ENCODE measurements at regions not wholly inside any gene's neighbourhood (a gene's known extent, or its start where the extent isn't known, plus 50 kb on each side); places are given as distances from the start of the nearest gene placed in this dataset.

DNA sequence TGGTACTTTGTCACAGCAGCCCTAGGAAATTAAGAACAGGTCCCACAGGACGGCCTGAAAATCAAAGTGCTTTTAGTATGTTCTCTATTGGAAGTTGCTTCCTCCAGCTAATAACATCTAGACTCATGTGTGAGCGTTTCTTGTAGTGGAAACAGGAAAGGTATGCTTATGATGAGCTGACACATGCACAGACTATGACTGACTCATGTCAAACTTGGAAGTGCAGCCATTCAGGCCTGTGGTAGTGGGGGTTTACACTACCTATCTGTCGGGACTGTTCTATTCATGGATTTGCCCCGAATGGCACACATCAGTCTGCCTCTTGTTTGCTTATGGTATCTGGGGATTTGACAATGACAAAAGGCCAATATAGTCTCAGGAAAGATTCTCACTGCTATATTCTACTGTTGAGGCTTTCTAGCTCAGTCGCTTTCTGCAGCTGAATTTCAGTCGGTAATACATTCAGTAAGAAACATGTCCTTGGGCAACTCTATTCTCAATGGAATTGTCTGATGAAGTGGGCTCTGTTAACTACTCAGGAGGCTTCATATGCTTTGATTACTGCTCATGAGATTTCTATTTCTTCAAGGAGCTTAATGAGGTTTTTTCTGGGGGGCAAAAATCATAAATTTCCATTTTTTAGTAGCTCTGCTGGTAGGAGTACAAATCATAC is 270.3 kb upstream of the DAAM1 start:
- no peak overlapping the region for H3K9ac ChIP-seq (replicated peaks in 1 of 4; ENCODE audit: extremely low read depth in 1 of 4, low read depth in 3 of 4, low read length in 3 of 4)
- H3K4me2 ChIP-seq (ENCODE audit: insufficient read depth in 1 of 2, low read depth in 2 of 2, low read length in 2 of 2) = no peak overlapping the region
- no peak overlapping the region for H3K23ac ChIP-seq (ENCODE audit: insufficient read length)
- no peaks in the 10 kb centered on the region for H3K4me1 ChIP-seq (replicated peaks in 1 of 4; ENCODE audit: control insufficient read depth in 3 of 4, insufficient read depth in 4 of 4, low read length in 3 of 4)
- no peak for FAIRE-seq
- no peaks in the 10 kb centered on the region for H4K20me1 ChIP-seq (replicated peaks in 1 of 2; ENCODE audit: control insufficient read depth in 1 of 2, insufficient read depth in 2 of 2, low read length in 2 of 2)
- H3K4ac ChIP-seq (replicated peaks; ENCODE audit: insufficient read length, low read depth, low read length) = no peak overlapping the region
- no peaks in the 10 kb centered on the region for H3K36me3 ChIP-seq (ENCODE audit: control insufficient read depth in 2 of 4, insufficient read depth in 4 of 4, low read length in 3 of 4)
- H2BK12ac ChIP-seq (ENCODE audit: low read depth, low read length) = no peak overlapping the region
- H2AFZ ChIP-seq (ENCODE audit: low read length) = no peak overlapping the region
- H3K79me2 ChIP-seq (ENCODE audit: control insufficient read depth in 1 of 2, insufficient read depth in 2 of 2, low read length in 2 of 2) = no peaks in the 10 kb centered on the region
- H4K91ac ChIP-seq (replicated peaks; ENCODE audit: insufficient read length, low read length) = no peak overlapping the region
- ChIA-PET CTCF (ENCODE audit: partially characterized antibody) (interaction anchor here (0.5 to 1.9 kb wide), 6 partner anchors 29 to 924 kb away, joined by 3 to 4 read pairs (median 3); no protein-coding TSS in a partner anchor), POLR2A (ENCODE audit: partially characterized antibody) (no interaction called here)
- no peaks in the 10 kb centered on the region for H3K23me2 ChIP-seq (ENCODE audit: low read depth, low read length)
- no peaks in the 10 kb centered on the region for H3K9me3 ChIP-seq (ENCODE audit: insufficient read depth in 2 of 2, low read depth in 1 of 2, low read length in 1 of 2)
- no peak overlapping the region for H2BK15ac ChIP-seq (ENCODE audit: low read length)
- H3K14ac ChIP-seq (ENCODE audit: insufficient read length) = no peak overlapping the region
- H2BK120ac ChIP-seq (replicated peaks; ENCODE audit: low read depth, low read length) = no peak overlapping the region
- no peak overlapping the region for H3K27ac ChIP-seq (ENCODE audit: low read depth, low read length)
- H2BK20ac ChIP-seq (ENCODE audit: low read length) = no peak overlapping the region
- WGBS, 2 experiments (ENCODE audit: extremely low coverage in 1 of 2, insufficient coverage in 1 of 2, insufficient read length in 1 of 2, insufficient replicate concordance in 2 of 2, low coverage in 1 of 2, low lambda C conversion rate in 2 of 2, missing lambda C conversion rate in 1 of 2) = 92% methylated on average over 6 of the region's 6 CpGs; no CpG with 5 or more reads in 1 of the 2 experiments
- TF ChIP-seq POLR2AphosphoS5 (IDR thresholded peaks at IDR 0.05; ENCODE audit: low read depth, low read length) = no peak
- no peak for TF ChIP-seq CREB1 (IDR thresholded peaks at IDR 0.05)
- no peak for TF ChIP-seq TBP (IDR thresholded peaks at IDR 0.05; ENCODE audit: low read depth, low read length)
- no peak for TF ChIP-seq SUZ12 (IDR thresholded peaks at IDR 0.05; ENCODE audit: low read length)
- no peak for TF ChIP-seq RXRA (IDR thresholded peaks at IDR 0.05; ENCODE audit: insufficient read depth, low read depth, low read length)
- no peak for TF ChIP-seq HDAC6 (IDR thresholded peaks at IDR 0.05; ENCODE audit: low read depth, low read length)
- TF ChIP-seq ATF3 (IDR thresholded peaks at IDR 0.05; ENCODE audit: insufficient read depth, low read depth, low read length) = no peak
- TF ChIP-seq POU5F1 (IDR thresholded peaks at IDR 0.05; ENCODE audit: low read depth, low read length) = no peak
- TF ChIP-seq JUND (IDR thresholded peaks at IDR 0.05; ENCODE audit: low read length) = no peak
- no peak for TF ChIP-seq RFX5 (IDR thresholded peaks at IDR 0.05; ENCODE audit: borderline replicate concordance, low read depth, low read length)
- no peak for TF ChIP-seq SIX5 (IDR thresholded peaks at IDR 0.05; ENCODE audit: low read depth, low read length)
- no peak for TF ChIP-seq GABPA (IDR thresholded peaks at IDR 0.05; ENCODE audit: borderline replicate concordance, insufficient read depth, low read length)
- TF ChIP-seq EP300 (IDR thresholded peaks at IDR 0.05; ENCODE audit: borderline replicate concordance in 1 of 2, low read depth in 2 of 2, low read length in 2 of 2) = no peak
- no peak for DNase-seq (ENCODE audit: low read depth in 1 of 2, low spot score in 2 of 2)
- no peak overlapping the region for H2BK5ac ChIP-seq (ENCODE audit: low read depth, low read length)
- H2AK5ac ChIP-seq (ENCODE audit: low read depth, low read length) = no peak overlapping the region
- no peaks in the 10 kb centered on the region for H3K27me3 ChIP-seq (replicated peaks in 1 of 4; ENCODE audit: control insufficient read depth in 3 of 4, extremely low read depth in 1 of 4, insufficient read depth in 3 of 4, low read length in 3 of 4)
- H4K5ac ChIP-seq (ENCODE audit: insufficient read length, low read depth, low read length) = no peak overlapping the region
- H3K56ac ChIP-seq (replicated peaks; ENCODE audit: insufficient read length, low read depth, low read length) = no peak overlapping the region
- no peaks in the 10 kb centered on the region for H3K79me1 ChIP-seq (ENCODE audit: low read depth, low read length)
- H3K4me3 ChIP-seq (ENCODE audit: extremely low read depth in 1 of 4, insufficient read depth in 2 of 4, low read depth in 3 of 4, low read length in 4 of 4) = no peak overlapping the region
- no peak overlapping the region for H4K8ac ChIP-seq (ENCODE audit: extremely low read depth, insufficient read depth, low read length)
- no peak overlapping the region for H3K18ac ChIP-seq (ENCODE audit: extremely low read depth, low read length)
